HEK293 (cell line): ENCODE measurements at regions not wholly inside any gene's neighbourhood (a gene's known extent, or its start where the extent isn't known, plus 50 kb on each side); places are given as distances from the start of the nearest gene placed in this dataset.

Experiments
- CTCF ChIA-PET: fragments of 350-600 bp; formaldehyde crosslinking; extraction: SDS; loops from one replicate; lab custom pipeline; 2021; ENCODE audit warnings: antibody characterized with exemption; lab: Yijun Ruan, JAX
- POLR2A ChIA-PET: fragments of 300-600 bp; formaldehyde crosslinking; extraction: SDS; loops from one replicate; lab custom pipeline; 2020; ENCODE audit warnings: antibody characterized with exemption, inconsistent platforms; lab: Yijun Ruan, JAX
- H3K27ac ChIP-seq: fragments of 200-500 bp; sonication (Bioruptor generic); 2 replicates; pipeline ENCODE4 v1.5.1; 2014; ENCODE audit warnings: low read depth, low read length, control low read depth, inconsistent platforms; ENCODE audit errors: extremely low read depth
- H3K36me3 ChIP-seq, 2 experiments: fragments of 200-500 bp in 1 of 2; sonication (Bioruptor generic) in 1 of 2; 1 replicate in 1 of 2; 2 replicates in 1 of 2; pipeline ENCODE4 v1.5.1; 2014 to 2017; ENCODE audit warnings: inconsistent platforms in 2 of 2, low read length in 2 of 2; ENCODE audit not compliant: control insufficient read depth in 2 of 2, insufficient read depth in 1 of 2
- H3K4me1 ChIP-seq: fragments of 200-500 bp; sonication (Bioruptor generic); 2 replicates; pipeline ENCODE4 v1.5.1; 2014; ENCODE audit warnings: mild to moderate bottlenecking, low read length, inconsistent platforms; ENCODE audit not compliant: control insufficient read depth, insufficient read depth
- H3K4me3 ChIP-seq: 2 replicates; pipeline ENCODE4 v1.5.1; 2011; ENCODE audit warnings: low read depth, mild to moderate bottlenecking, control low read depth, low read length, moderate library complexity
- H3K9me3 ChIP-seq: fragments of 200-500 bp; sonication (Bioruptor generic); 2 replicates; pipeline ENCODE4 v1.5.1; 2014; ENCODE audit warnings: low read depth, low read length, inconsistent platforms; ENCODE audit not compliant: control insufficient read depth, insufficient read depth
- BCL11B ChIP-seq: fragments of 450-650 bp; formaldehyde crosslinking; IDR thresholded peaks from 2 replicates; pipeline ENCODE4 v1.5.1; 2016; ENCODE audit warnings: low read depth, missing biosample characterization, missing genetic modification characterization
- IKZF3 ChIP-seq: fragments of 450-650 bp; IDR thresholded peaks from 2 replicates; pipeline ENCODE4 v1.5.0; 2018; ENCODE audit warnings: missing biosample characterization, mild to moderate bottlenecking, missing genetic modification characterization, moderate library complexity
- MYNN ChIP-seq: fragments of 450-650 bp; formaldehyde crosslinking; IDR thresholded peaks from 2 replicates; pipeline ENCODE4 v1.5.1; 2016; ENCODE audit warnings: missing biosample characterization, missing genetic modification characterization, borderline replicate concordance
- PRDM1 ChIP-seq: fragments of 450-650 bp; formaldehyde crosslinking; IDR thresholded peaks from 2 replicates; pipeline ENCODE4; 2016; ENCODE audit warnings: missing biosample characterization, missing genetic modification characterization
- PRDM10 ChIP-seq: fragments of 450-650 bp; formaldehyde crosslinking; IDR thresholded peaks from 2 replicates; pipeline ENCODE4 v1.5.1; 2016; ENCODE audit warnings: missing biosample characterization, missing genetic modification characterization
- SP3 ChIP-seq: fragments of 450-650 bp; formaldehyde crosslinking; IDR thresholded peaks from 2 replicates; pipeline ENCODE4 v1.5.1; 2016; ENCODE audit warnings: missing biosample characterization, missing genetic modification characterization
- SP7 ChIP-seq: fragments of 450-650 bp; formaldehyde crosslinking; IDR thresholded peaks from 2 replicates; pipeline ENCODE4 v1.5.1; 2016; ENCODE audit warnings: missing biosample characterization, missing genetic modification characterization
- TCF7L2 ChIP-seq: IDR thresholded peaks from 2 replicates; pipeline ENCODE4 v1.6.1; 2011; ENCODE audit warnings: low read depth, mild to moderate bottlenecking, inconsistent platforms, low read length, moderate library complexity, borderline replicate concordance
- ZBTB10 ChIP-seq: fragments of 450-650 bp; formaldehyde crosslinking; IDR thresholded peaks from 2 replicates; pipeline ENCODE4 v1.5.1; 2016; ENCODE audit warnings: missing biosample characterization, missing genetic modification characterization
- ZBTB20 ChIP-seq: fragments of 450-650 bp; formaldehyde crosslinking; IDR thresholded peaks from 2 replicates; pipeline ENCODE4 v1.5.1; 2016; ENCODE audit warnings: missing biosample characterization, missing genetic modification characterization
- ZFP37 ChIP-seq: fragments of 450-650 bp; formaldehyde crosslinking; IDR thresholded peaks from 2 replicates; pipeline ENCODE4 v1.5.1; 2016; ENCODE audit warnings: missing biosample characterization, missing genetic modification characterization
- ZNF211 ChIP-seq: fragments of 450-650 bp; formaldehyde crosslinking; IDR thresholded peaks from 2 replicates; pipeline ENCODE4 v1.5.1; 2016; ENCODE audit warnings: low read depth, missing biosample characterization, missing genetic modification characterization
- ZNF335 ChIP-seq: fragments of 450-650 bp; formaldehyde crosslinking; conservative IDR thresholded peaks from 2 replicates; pipeline ENCODE4 v1.5.1; 2016; ENCODE audit warnings: missing biosample characterization, missing genetic modification characterization
- ZNF426 ChIP-seq: fragments of 450-650 bp; formaldehyde crosslinking; IDR thresholded peaks from 2 replicates; pipeline ENCODE4 v1.5.1; 2017; ENCODE audit warnings: missing biosample characterization, missing genetic modification characterization, mild to moderate bottlenecking, inconsistent platforms, moderate library complexity
- ZNF654 ChIP-seq: fragments of 450-650 bp; formaldehyde crosslinking; IDR thresholded peaks from 2 replicates; pipeline ENCODE4 v1.5.1; 2016; ENCODE audit warnings: low read depth, missing biosample characterization, missing genetic modification characterization
- ZNF837 ChIP-seq: fragments of 450-650 bp; formaldehyde crosslinking; IDR thresholded peaks from 2 replicates; pipeline ENCODE4 v1.5.1; 2016; ENCODE audit warnings: missing biosample characterization, missing genetic modification characterization
- TF ChIP-seq, protein P1 (sequence below): fragments of 450-650 bp; IDR thresholded peaks from 2 replicates; pipeline ENCODE4 v1.5.1; 2018; ENCODE audit warnings: missing biosample characterization, missing genetic modification characterization

- H3K27ac ChIP-seq, result no peak overlapping the region
- no peak overlapping the region for H3K4me3 ChIP-seq
- no peaks in the 10 kb centered on the region for H3K9me3 ChIP-seq
- no peaks in the 10 kb centered on the region for H3K4me1 ChIP-seq
- TF ChIP-seq ZNF654 (tag by site-specific recombination), result no peak
- TF ChIP-seq ZBTB10 (tag by site-specific recombination), result no peak
- no peak for TF ChIP-seq ZFP37
- no peak for TF ChIP-seq ZNF426 (tag by site-specific recombination)
- TF ChIP-seq SP3 (tag by site-specific recombination), result no peak
- TF ChIP-seq, protein P1, sequence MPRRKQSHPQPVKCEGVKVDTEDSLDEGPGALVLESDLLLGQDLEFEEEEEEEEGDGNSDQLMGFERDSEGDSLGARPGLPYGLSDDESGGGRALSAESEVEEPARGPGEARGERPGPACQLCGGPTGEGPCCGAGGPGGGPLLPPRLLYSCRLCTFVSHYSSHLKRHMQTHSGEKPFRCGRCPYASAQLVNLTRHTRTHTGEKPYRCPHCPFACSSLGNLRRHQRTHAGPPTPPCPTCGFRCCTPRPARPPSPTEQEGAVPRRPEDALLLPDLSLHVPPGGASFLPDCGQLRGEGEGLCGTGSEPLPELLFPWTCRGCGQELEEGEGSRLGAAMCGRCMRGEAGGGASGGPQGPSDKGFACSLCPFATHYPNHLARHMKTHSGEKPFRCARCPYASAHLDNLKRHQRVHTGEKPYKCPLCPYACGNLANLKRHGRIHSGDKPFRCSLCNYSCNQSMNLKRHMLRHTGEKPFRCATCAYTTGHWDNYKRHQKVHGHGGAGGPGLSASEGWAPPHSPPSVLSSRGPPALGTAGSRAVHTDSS (tag by site-specific recombination), result no peak
- ChIA-PET POLR2A (no interaction called here), CTCF (interaction anchor here (0.6 kb wide), 1 partner anchor 939 kb away, joined by 3 read pairs; no protein-coding TSS in a partner anchor)
- no peaks in the 10 kb centered on the region for H3K36me3 ChIP-seq
These were observed 1331.1 kb upstream of the RAG2 start for GRCh38 chr11:37929100-37929653.

- no peak overlapping the region for H3K27ac ChIP-seq
- POLR2A ChIA-PET, result no interaction called here
- no peaks in the 10 kb centered on the region for H3K4me1 ChIP-seq
- H3K9me3 ChIP-seq, result no peaks in the 10 kb centered on the region
- CTCF ChIA-PET, result no interaction called here
- H3K36me3 ChIP-seq, result no peaks in the 10 kb centered on the region
- TF ChIP-seq ZNF211, result no peak
- TF ChIP-seq SP7 (tag by site-specific recombination), result no peak
- TF ChIP-seq ZNF837 (tag by site-specific recombination), result no peak
- TF ChIP-seq IKZF3 (tag by site-specific recombination), result no peak
- no peak for TF ChIP-seq MYNN (tag by site-specific recombination)
- no peak for TF ChIP-seq BCL11B (tag by site-specific recombination)
- no peak for TF ChIP-seq TCF7L2
- no peak for TF ChIP-seq ZFP37
- TF ChIP-seq ZNF335, result no peak
- TF ChIP-seq ZBTB20 (tag by site-specific recombination), result no peak
- TF ChIP-seq PRDM1 (tag by site-specific recombination), result no peak
- TF ChIP-seq ZNF654 (tag by site-specific recombination), result no peak
- TF ChIP-seq PRDM10 (tag by site-specific recombination), result no peak
- H3K4me3 ChIP-seq, result no peak overlapping the region
These were observed 1328.7 kb upstream of the RAG2 start for GRCh38 chr11:37926772-37927171.
